Sigmoid colon (tissue), 3 donors: ENCODE measurements at regions not wholly inside any gene's neighbourhood (a gene's known extent, or its start where the extent isn't known, plus 50 kb on each side); places are given as distances from the start of the nearest gene placed in this dataset.
"Not testable (repeated sequence)": the region's sequence is repeated elsewhere in the genome, so short reads cannot be mapped to it uniquely, and the experiment has no call there.

Source experiments
- POLR2A ChIP-seq, 2 donors: fragments of 450-650 bp; IDR thresholded peaks; one replicate each; pipeline ENCODE4 v1.6.1; 2016; ENCODE audit warnings: antibody characterized with exemption in 2 of 2, mild to moderate bottlenecking in 2 of 2, moderate library complexity in 2 of 2
- TF ChIP-seq, protein P1 (sequence below), 4 experiments: fragments of 450-650 bp in 3 of 4; fragments of 200-600 bp in 1 of 4; IDR thresholded peaks; one replicate each; pipeline ENCODE4 v1.5.1; 2016 to 2019; ENCODE audit warnings: antibody characterized with exemption in 4 of 4, mild to moderate bottlenecking in 3 of 4, moderate library complexity in 2 of 4

DNA sequence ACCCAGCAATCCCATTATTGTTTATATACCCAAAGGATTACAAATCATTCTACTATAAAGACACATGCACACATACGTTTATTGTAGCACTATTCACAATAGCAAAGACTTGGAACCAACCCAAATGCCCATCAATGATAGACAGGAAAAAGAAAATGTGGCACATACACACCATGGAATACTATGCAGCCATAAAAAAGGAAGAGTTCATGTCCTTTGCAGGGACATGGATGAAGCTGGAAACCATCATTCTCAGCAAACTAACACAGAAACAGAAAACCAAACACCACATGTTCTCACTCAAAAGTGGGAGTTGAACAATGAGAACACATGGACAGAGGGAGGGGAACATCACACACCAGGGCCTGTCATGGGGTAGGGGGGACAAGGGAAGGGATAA lies 91.3 kb upstream of the PCED1B start:
- TF ChIP-seq, protein P1, sequence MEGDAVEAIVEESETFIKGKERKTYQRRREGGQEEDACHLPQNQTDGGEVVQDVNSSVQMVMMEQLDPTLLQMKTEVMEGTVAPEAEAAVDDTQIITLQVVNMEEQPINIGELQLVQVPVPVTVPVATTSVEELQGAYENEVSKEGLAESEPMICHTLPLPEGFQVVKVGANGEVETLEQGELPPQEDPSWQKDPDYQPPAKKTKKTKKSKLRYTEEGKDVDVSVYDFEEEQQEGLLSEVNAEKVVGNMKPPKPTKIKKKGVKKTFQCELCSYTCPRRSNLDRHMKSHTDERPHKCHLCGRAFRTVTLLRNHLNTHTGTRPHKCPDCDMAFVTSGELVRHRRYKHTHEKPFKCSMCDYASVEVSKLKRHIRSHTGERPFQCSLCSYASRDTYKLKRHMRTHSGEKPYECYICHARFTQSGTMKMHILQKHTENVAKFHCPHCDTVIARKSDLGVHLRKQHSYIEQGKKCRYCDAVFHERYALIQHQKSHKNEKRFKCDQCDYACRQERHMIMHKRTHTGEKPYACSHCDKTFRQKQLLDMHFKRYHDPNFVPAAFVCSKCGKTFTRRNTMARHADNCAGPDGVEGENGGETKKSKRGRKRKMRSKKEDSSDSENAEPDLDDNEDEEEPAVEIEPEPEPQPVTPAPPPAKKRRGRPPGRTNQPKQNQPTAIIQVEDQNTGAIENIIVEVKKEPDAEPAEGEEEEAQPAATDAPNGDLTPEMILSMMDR (IDR thresholded peaks at IDR 0.05), result not testable (repeated sequence)
- not testable (repeated sequence) for TF ChIP-seq POLR2A (IDR thresholded peaks at IDR 0.05)
